Naive thymus-derived CD4-positive, alpha-beta T cell (primary cell): ENCODE measurements at regions not wholly inside any gene's neighbourhood (a gene's known extent, or its start where the extent isn't known, plus 50 kb on each side); places are given as distances from the start of the nearest gene placed in this dataset.

Experiments
- ATAC-seq: fragments of 150-1000 bp; cut with Tn5 transposase; 2 replicates; pipeline ENCODE4 v1.10.0; 2021; ENCODE audit warnings: mild to moderate bottlenecking, moderate library complexity
- CTCF ChIA-PET: fragments of 350-600 bp; sonication (Branson Sonifier 250); formaldehyde crosslinking; loops from one replicate; lab custom pipeline; 2021; ENCODE audit warnings: antibody characterized with exemption; lab: Charles Lee
- POLR2A ChIA-PET: fragments of 350-600 bp; sonication (Branson Sonifier 250); formaldehyde crosslinking; loops from one replicate; lab custom pipeline; 2021; ENCODE audit warnings: antibody characterized with exemption, inconsistent platforms; lab: Charles Lee
- DNase-seq, 9 donors: peaks; one replicate each; pipeline versions ENCODE4 v3.0.0 to v3.0.0-alpha.2; 2020 to 2022; ENCODE audit warnings: mixed read lengths in 1 of 9
- H3K27ac ChIP-seq: one replicate; pipeline ENCODE4 v1.7.0; 2013; ENCODE audit warnings: mild to moderate bottlenecking, low read depth, low read length, moderate library complexity
- H3K27me3 ChIP-seq, 2 donors: one replicate each; pipeline ENCODE4 v1.7.0; 2013; ENCODE audit warnings: low read length in 2 of 2, mild to moderate bottlenecking in 2 of 2, moderate library complexity in 2 of 2; ENCODE audit not compliant: control insufficient read depth in 2 of 2, insufficient read depth in 2 of 2
- H3K36me3 ChIP-seq, 3 experiments: 1 replicate in 2 of 3; 2 replicates in 1 of 3; pipeline ENCODE4 v1.7.0; 2013; ENCODE audit warnings: low read length in 3 of 3, mild to moderate bottlenecking in 3 of 3, moderate library complexity in 1 of 3; ENCODE audit not compliant: insufficient read depth in 3 of 3, control insufficient read depth in 2 of 3
- H3K4me1 ChIP-seq, 2 donors: one replicate each; pipeline ENCODE4 v1.7.0; 2013; ENCODE audit warnings: low read length in 2 of 2, mild to moderate bottlenecking in 2 of 2, moderate library complexity in 1 of 2; ENCODE audit not compliant: control insufficient read depth in 2 of 2, insufficient read depth in 2 of 2
- H3K4me3 ChIP-seq: 2 replicates; pipeline ENCODE4 v1.7.0; 2013; ENCODE audit warnings: mild to moderate bottlenecking, low read length
- H3K9me3 ChIP-seq, 3 experiments: 1 replicate in 2 of 3; 2 replicates in 1 of 3; pipeline ENCODE4 v1.7.0; 2013; ENCODE audit warnings: low read length in 3 of 3; ENCODE audit not compliant: control insufficient read depth in 2 of 3
- H3K27ac Mint-ChIP-seq, 9 donors: one replicate each; pipeline ENCODE4 v1.8.0; 2020 to 2022; ENCODE audit warnings: mixed read lengths in 9 of 9, mild to moderate bottlenecking in 8 of 9, moderate library complexity in 5 of 9, inconsistent platforms in 2 of 9
- H3K27me3 Mint-ChIP-seq, 5 donors: one replicate each; pipeline ENCODE4 v1.8.0; 2021 to 2022; ENCODE audit warnings: mixed read lengths in 5 of 5, mild to moderate bottlenecking in 1 of 5
- H3K36me3 Mint-ChIP-seq, 5 donors: one replicate each; pipeline ENCODE4 v1.8.0; 2020 to 2022; ENCODE audit warnings: mixed read lengths in 5 of 5, mild to moderate bottlenecking in 3 of 5, inconsistent platforms in 1 of 5
- H3K4me1 Mint-ChIP-seq, 7 donors: one replicate each; pipeline ENCODE4 v1.8.0; 2020 to 2022; ENCODE audit warnings: mixed read lengths in 7 of 7, mild to moderate bottlenecking in 3 of 7, inconsistent platforms in 1 of 7
- H3K4me3 Mint-ChIP-seq, 10 donors: one replicate each; pipeline ENCODE4 v1.8.0; 2020 to 2022; ENCODE audit warnings: mild to moderate bottlenecking in 10 of 10, mixed read lengths in 10 of 10, moderate library complexity in 6 of 10, inconsistent platforms in 2 of 10
- H3K9me3 Mint-ChIP-seq, 11 donors: one replicate each; pipeline ENCODE4 v1.8.0; 2020 to 2022; ENCODE audit warnings: mixed read lengths in 11 of 11, mild to moderate bottlenecking in 4 of 11, inconsistent platforms in 1 of 11, moderate library complexity in 1 of 11
- intact Hi-C, 2 donors: fragments of 100-400 bp; cut with micrococcal nuclease; formaldehyde crosslinking; loops; one replicate each; pipeline ENCODE4 v1.15.1; 2023

GRCh38 chr20:10781526-10781925, 107.7 kb upstream of the JAG1 start:
- ChIA-PET CTCF (no interaction called here), POLR2A (no interaction called here)
- Histone ChIP-seq H3K4me1 (no peaks in the 10 kb centered on the region), H3K36me3 (no peaks in the 10 kb centered on the region), H3K27ac (no peak overlapping the region), H3K4me3 (no peak overlapping the region), H3K27me3 (no peaks in the 10 kb centered on the region), H3K9me3 (no peaks in the 10 kb centered on the region)
- no peak overlapping the region for H3K27ac Mint-ChIP-seq
- H3K9me3 Mint-ChIP-seq: peaks cover 0 to 2% (median 0%) of the 10 kb centered on the region in 11 donors
- intact Hi-C loops: no loop called here
- no peak for DNase-seq
- no peak for ATAC-seq
- peaks cover 6 to 11% (median 8%) of the 10 kb centered on the region in 5 donors for H3K27me3 Mint-ChIP-seq
- H3K4me1 Mint-ChIP-seq: peaks cover 0 to 2% (median 0%) of the 10 kb centered on the region in 7 donors
- no peaks in the 10 kb centered on the region for H3K36me3 Mint-ChIP-seq
- no peak overlapping the region for H3K4me3 Mint-ChIP-seq

- Mint-ChIP-seq H3K4me3 (no peak overlapping the region), H3K9me3 (peaks cover 0 to 6% (median 2%) of the 10 kb centered on the region in 11 donors), H3K27me3 (peaks cover 6 to 11% (median 9%) of the 10 kb centered on the region in 5 donors), H3K4me1 (no peaks in the 10 kb centered on the region), H3K27ac (no peak overlapping the region), H3K36me3 (no peaks in the 10 kb centered on the region)
- ChIA-PET POLR2A (no interaction called here), CTCF (no interaction called here)
- no peaks in the 10 kb centered on the region for H3K27me3 ChIP-seq
- H3K27ac ChIP-seq: no peak overlapping the region
- ATAC-seq (no peak), DNase-seq (no peak)
- no peaks in the 10 kb centered on the region for H3K9me3 ChIP-seq
- H3K4me3 ChIP-seq: no peak overlapping the region
- no peaks in the 10 kb centered on the region for H3K4me1 ChIP-seq
- intact Hi-C loops: no loop called here
- no peaks in the 10 kb centered on the region for H3K36me3 ChIP-seq
Measured at GRCh38 chr20:10783707-10784553, 110.1 kb upstream of the JAG1 start.

- no peaks in the 10 kb centered on the region for H3K27me3 ChIP-seq
- H3K4me3 ChIP-seq: no peak overlapping the region
- no peaks in the 10 kb centered on the region for H3K36me3 ChIP-seq
- DNase-seq (no peak), ATAC-seq (no peak)
- no peak overlapping the region for H3K27ac Mint-ChIP-seq
- ChIA-PET CTCF (no interaction called here), POLR2A (no interaction called here)
- H3K9me3 ChIP-seq: no peaks in the 10 kb centered on the region
- intact Hi-C loops: no loop called here
- H3K4me1 Mint-ChIP-seq: no peaks in the 10 kb centered on the region
- peaks cover 6 to 11% (median 9%) of the 10 kb centered on the region in 5 donors for H3K27me3 Mint-ChIP-seq
- no peak overlapping the region for H3K4me3 Mint-ChIP-seq
- H3K36me3 Mint-ChIP-seq: no peaks in the 10 kb centered on the region
- peaks cover 0 to 7% (median 2%) of the 10 kb centered on the region in 11 donors for H3K9me3 Mint-ChIP-seq
- H3K4me1 ChIP-seq: no peaks in the 10 kb centered on the region
- H3K27ac ChIP-seq: no peak overlapping the region
Measured at GRCh38 chr20:10784554-10785183, 110.9 kb upstream of the JAG1 start.

GRCh38 chr20:10786678-10787077, 112.9 kb upstream of the JAG1 start:
- Mint-ChIP-seq H3K27ac (no peak overlapping the region), H3K4me3 (no peak overlapping the region), H3K9me3 (peaks cover 0 to 7% (median 4%) of the 10 kb centered on the region in 11 donors), H3K36me3 (no peaks in the 10 kb centered on the region), H3K27me3 (peaks cover 3 to 10% (median 5%) of the 10 kb centered on the region in 5 donors), H3K4me1 (no peaks in the 10 kb centered on the region)
- intact Hi-C loops: no loop called here
- Histone ChIP-seq H3K27me3 (no peaks in the 10 kb centered on the region), H3K27ac (no peak overlapping the region), H3K36me3 (no peaks in the 10 kb centered on the region), H3K4me3 (no peak overlapping the region), H3K4me1 (no peaks in the 10 kb centered on the region), H3K9me3 (no peaks in the 10 kb centered on the region)
- ATAC-seq (no peak), DNase-seq (no peak)
- ChIA-PET CTCF (no interaction called here), POLR2A (no interaction called here)

- H3K36me3 Mint-ChIP-seq: no peaks in the 10 kb centered on the region
- no peak for DNase-seq
- Histone ChIP-seq H3K27ac (no peak overlapping the region), H3K4me1 (no peaks in the 10 kb centered on the region), H3K27me3 (no peaks in the 10 kb centered on the region), H3K9me3 (no peaks in the 10 kb centered on the region), H3K36me3 (no peaks in the 10 kb centered on the region), H3K4me3 (no peak overlapping the region)
- peaks cover 0 to 4% (median 0%) of the 10 kb centered on the region in 5 donors for H3K27me3 Mint-ChIP-seq
- no peak for ATAC-seq
- H3K27ac Mint-ChIP-seq: no peak overlapping the region
- peaks cover 0 to 9% (median 5%) of the 10 kb centered on the region in 11 donors for H3K9me3 Mint-ChIP-seq
- peaks cover 0 to 6% (median 0%) of the 10 kb centered on the region in 7 donors for H3K4me1 Mint-ChIP-seq
- H3K4me3 Mint-ChIP-seq: no peak overlapping the region
- CTCF ChIA-PET: no interaction called here
- POLR2A ChIA-PET: no interaction called here
- intact Hi-C loops: no loop called here
Measured at GRCh38 chr20:10788055-10788454, 114.3 kb upstream of the JAG1 start.

- no peaks in the 10 kb centered on the region for H3K27me3 ChIP-seq
- Mint-ChIP-seq H3K4me1 (peaks cover 0 to 6% (median 0%) of the 10 kb centered on the region in 7 donors), H3K9me3 (peaks cover 0 to 9% (median 5%) of the 10 kb centered on the region in 11 donors), H3K4me3 (no peak overlapping the region), H3K27me3 (peaks cover 0 to 4% (median 0%) of the 10 kb centered on the region in 5 donors), H3K36me3 (no peaks in the 10 kb centered on the region), H3K27ac (no peak overlapping the region)
- H3K4me1 ChIP-seq: no peaks in the 10 kb centered on the region
- ATAC-seq: no peak
- CTCF ChIA-PET: no interaction called here
- H3K36me3 ChIP-seq: no peaks in the 10 kb centered on the region
- POLR2A ChIA-PET: no interaction called here
- DNase-seq: no peak
- H3K9me3 ChIP-seq: no peaks in the 10 kb centered on the region
- intact Hi-C loops: no loop called here
- no peak overlapping the region for H3K4me3 ChIP-seq
- H3K27ac ChIP-seq: no peak overlapping the region
Measured at GRCh38 chr20:10788877-10789276, 115.1 kb upstream of the JAG1 start.
